ENCODE measurements at regions not wholly inside any gene's neighbourhood (a gene's known extent, or its start where the extent isn't known, plus 50 kb on each side); places are given as distances from the start of the nearest gene placed in this dataset.
"Not testable (repeated sequence)": the region's sequence is repeated elsewhere in the genome, so short reads cannot be mapped to it uniquely, and the experiment has no call there.

DNA sequence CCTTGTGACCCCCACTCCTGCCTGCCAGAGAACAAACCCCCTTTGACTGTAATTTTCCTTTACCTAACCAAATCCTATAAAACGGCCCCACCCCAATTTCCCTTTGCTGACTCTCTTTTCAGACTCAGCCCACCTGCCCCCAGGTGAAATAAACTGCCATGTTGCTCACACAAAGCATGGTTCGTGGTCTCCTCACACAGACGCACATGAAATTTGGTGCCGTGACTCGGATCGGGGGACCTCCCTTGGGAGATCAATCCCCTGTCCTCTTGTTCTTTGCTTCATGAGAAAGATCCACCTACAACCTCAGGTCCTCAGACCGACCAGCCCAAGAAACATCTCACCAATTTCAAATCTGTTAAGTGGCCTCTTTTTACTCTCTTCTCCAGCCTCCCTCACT is 179.0 kb downstream of the RASEF start:
- not testable (repeated sequence) for H3K4me1 ChIP-seq (ENCODE audit: control insufficient read depth, insufficient read depth, low read length); H3K27me3 ChIP-seq (ENCODE audit: control insufficient read depth, insufficient read depth, low read length); H3K36me3 ChIP-seq (ENCODE audit: control insufficient read depth, insufficient read depth, low read length); H3K9ac ChIP-seq (ENCODE audit: low read length); H3K4me3 ChIP-seq (ENCODE audit: low read length); H3K27ac ChIP-seq (ENCODE audit: low read depth, low read length)

DNA sequence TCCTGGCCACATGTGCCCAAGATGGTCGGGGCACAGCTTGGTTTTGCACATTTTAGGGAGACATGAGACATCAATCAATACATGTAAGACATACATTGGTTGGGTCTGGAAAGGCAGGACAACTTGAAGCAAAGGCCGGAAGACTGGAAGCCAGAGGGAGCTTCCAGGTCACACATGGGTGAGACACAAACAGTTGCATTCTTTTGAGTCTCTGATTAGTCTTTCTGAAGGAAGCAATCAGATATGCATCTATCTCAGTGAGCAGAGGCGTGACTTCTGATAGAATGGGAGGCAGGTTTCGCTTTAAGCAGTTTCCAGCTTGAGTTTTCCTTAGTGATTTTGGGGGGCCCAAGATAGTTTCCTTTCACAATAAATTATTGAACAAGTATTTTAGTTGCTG is 172.5 kb downstream of the RASEF start:
- Histone ChIP-seq H3K27me3 (ENCODE audit: control insufficient read depth, insufficient read depth, low read length) (no peaks in the 10 kb centered on the region), H3K36me3 (ENCODE audit: control insufficient read depth, insufficient read depth, low read length) (no peaks in the 10 kb centered on the region), H3K4me1 (ENCODE audit: control insufficient read depth, insufficient read depth, low read length) (no peaks in the 10 kb centered on the region), H3K4me3 (ENCODE audit: low read length) (no peak overlapping the region), H3K9ac (ENCODE audit: low read length) (no peak overlapping the region), H3K27ac (ENCODE audit: low read depth, low read length) (no peak overlapping the region)

DNA sequence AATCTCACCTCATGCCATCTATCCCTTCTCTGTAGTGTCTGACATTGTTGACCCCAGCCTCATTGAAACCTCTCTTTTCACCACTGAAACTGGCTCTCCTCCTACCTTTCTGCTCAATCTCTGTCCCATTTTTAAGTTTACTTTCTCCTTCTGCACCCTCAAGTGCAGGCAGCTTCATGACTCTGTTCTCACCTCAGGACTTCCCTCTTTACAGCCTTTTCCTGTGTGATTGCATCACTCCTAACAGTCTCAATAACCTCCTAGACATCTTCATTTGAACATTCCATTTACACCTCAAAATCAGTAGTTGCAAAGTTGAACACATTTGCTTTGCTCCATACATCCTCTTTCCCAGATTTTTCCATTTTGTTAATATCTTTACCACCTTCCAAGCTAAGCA is 172.1 kb downstream of the RASEF start:
- Histone ChIP-seq H3K27ac (ENCODE audit: low read depth, low read length) (no peak overlapping the region), H3K27me3 (ENCODE audit: control insufficient read depth, insufficient read depth, low read length) (no peaks in the 10 kb centered on the region), H3K4me3 (ENCODE audit: low read length) (no peak overlapping the region), H3K9ac (ENCODE audit: low read length) (no peak overlapping the region), H3K4me1 (ENCODE audit: control insufficient read depth, insufficient read depth, low read length) (no peaks in the 10 kb centered on the region), H3K36me3 (ENCODE audit: control insufficient read depth, insufficient read depth, low read length) (no peaks in the 10 kb centered on the region)

DNA sequence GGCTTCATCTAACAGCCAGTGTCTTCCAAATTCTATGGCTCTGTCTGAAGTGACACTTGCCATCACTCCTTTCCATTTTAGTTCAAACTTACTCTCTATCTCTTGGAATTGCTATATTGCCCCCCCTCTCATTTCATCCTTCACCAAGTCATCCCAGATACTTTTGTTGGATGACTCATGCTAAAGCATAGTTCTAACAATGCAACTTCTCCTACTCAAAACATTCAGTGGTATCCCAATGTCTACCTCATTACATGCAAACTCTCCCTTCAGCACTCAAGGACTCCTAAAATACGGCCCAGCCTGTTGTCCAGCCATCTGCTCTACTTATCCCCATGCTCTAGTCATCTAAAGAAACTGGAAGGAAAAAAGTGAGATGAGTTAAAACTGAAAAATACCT is 171.6 kb downstream of the RASEF start:
- H3K4me1 ChIP-seq (ENCODE audit: control insufficient read depth, insufficient read depth, low read length): no peaks in the 10 kb centered on the region
- no peak overlapping the region for H3K9ac ChIP-seq (ENCODE audit: low read length)
- no peak overlapping the region for H3K27ac ChIP-seq (ENCODE audit: low read depth, low read length)
- H3K27me3 ChIP-seq (ENCODE audit: control insufficient read depth, insufficient read depth, low read length): no peaks in the 10 kb centered on the region
- no peaks in the 10 kb centered on the region for H3K36me3 ChIP-seq (ENCODE audit: control insufficient read depth, insufficient read depth, low read length)
- H3K4me3 ChIP-seq (ENCODE audit: low read length): no peak overlapping the region

DNA sequence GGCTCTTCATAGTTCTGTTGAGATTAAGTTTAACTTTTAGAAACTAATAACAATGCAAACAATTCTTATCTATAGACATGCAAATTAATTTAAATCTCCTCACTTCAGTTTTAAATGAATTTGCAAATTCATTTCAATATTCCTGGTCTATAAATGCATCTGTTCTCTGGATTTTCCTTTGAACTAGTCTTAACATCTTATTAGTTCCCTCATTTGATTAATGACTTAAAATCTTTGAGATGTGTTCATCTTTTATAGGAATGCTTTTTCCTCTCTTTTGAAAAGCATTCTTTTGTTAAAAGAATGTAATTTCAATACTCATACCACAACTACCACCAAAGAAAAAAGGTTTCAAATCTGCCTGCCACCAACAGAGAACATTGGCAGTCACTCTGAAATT is 169.4 kb downstream of the RASEF start:
- no peak overlapping the region for H3K27ac ChIP-seq (ENCODE audit: low read depth, low read length)
- no peak overlapping the region for H3K9ac ChIP-seq (ENCODE audit: low read length)

DNA sequence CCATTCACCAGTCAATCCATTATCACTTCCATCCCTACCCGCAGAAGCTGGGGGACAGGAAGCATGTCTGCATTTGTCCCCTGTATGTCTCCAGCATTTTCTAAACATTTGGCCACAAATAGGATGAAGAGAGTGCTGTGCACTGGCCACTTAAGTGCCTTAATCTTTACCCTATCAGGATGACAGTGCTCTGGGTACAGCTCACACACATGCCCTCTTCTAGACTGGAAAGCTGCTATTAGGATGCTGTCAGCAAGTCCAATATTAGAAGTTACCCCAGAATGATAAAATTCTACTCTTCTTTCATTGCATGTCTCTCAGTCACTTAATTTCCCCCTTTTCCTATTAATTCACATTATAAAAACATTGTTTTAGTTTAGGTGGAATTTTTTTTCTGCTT is 168.4 kb downstream of the RASEF start:
- Histone ChIP-seq H3K4me1 (ENCODE audit: control insufficient read depth, insufficient read depth, low read length) (no peaks in the 10 kb centered on the region), H3K36me3 (ENCODE audit: control insufficient read depth, insufficient read depth, low read length) (no peaks in the 10 kb centered on the region), H3K4me3 (ENCODE audit: low read length) (no peak overlapping the region), H3K27ac (ENCODE audit: low read depth, low read length) (no peak overlapping the region), H3K27me3 (ENCODE audit: control insufficient read depth, insufficient read depth, low read length) (no peaks in the 10 kb centered on the region), H3K9ac (ENCODE audit: low read length) (no peak overlapping the region)

More for the DNA sequence above, 169.4 kb downstream of the RASEF start:
- Histone ChIP-seq H3K36me3 (ENCODE audit: control insufficient read depth, insufficient read depth, low read length) (no peaks in the 10 kb centered on the region), H3K27me3 (ENCODE audit: control insufficient read depth, insufficient read depth, low read length) (no peaks in the 10 kb centered on the region), H3K4me1 (ENCODE audit: control insufficient read depth, insufficient read depth, low read length) (no peaks in the 10 kb centered on the region), H3K4me3 (ENCODE audit: low read length) (no peak overlapping the region)

DNA sequence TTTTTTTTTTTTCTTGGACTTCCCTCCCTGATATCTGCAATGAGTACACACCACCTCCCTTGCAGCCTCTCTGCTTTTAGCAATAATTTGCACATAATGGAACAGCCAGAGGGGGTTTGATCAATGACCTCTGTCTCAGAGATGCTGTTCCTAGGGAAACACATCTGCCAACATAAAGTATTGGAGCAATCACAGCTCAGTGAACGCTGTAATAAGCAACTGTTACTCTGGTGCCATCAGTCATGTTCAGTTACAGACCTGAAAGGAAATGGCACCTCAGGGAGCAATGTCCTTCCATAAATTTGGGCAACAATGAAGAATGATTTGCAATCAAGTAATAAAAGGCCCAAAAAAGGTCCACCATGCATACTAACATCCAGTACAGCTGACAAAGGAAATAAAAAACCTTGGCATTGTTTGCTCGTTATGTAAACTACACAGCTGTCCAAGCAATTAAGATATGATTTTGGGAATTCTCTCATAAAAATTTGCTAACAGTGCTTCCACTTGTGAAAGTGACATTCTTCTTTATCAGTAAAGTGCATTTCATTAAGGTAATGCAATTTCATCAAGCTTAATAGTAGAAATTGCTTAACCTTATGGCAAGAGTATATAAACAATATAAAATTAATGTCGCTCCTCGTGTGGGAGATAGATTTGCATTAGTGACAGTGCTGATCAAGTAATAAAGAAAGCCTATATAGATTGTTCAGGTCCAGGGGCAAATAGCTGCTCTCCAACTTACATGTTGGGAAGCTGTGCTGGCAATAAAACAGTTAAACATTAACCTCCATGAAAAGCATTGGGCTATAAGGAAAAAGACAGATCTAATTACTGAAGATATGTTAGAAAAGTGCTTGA is 167.8 kb downstream of the RASEF start:
- H3K4me3 ChIP-seq (ENCODE audit: low read length): no peak overlapping the region
- no peaks in the 10 kb centered on the region for H3K36me3 ChIP-seq (ENCODE audit: control insufficient read depth, insufficient read depth, low read length)
- H3K9ac ChIP-seq (ENCODE audit: low read length): no peak overlapping the region
- H3K27ac ChIP-seq (ENCODE audit: low read depth, low read length): no peak overlapping the region
- H3K27me3 ChIP-seq (ENCODE audit: control insufficient read depth, insufficient read depth, low read length): no peaks in the 10 kb centered on the region
- H3K4me1 ChIP-seq (ENCODE audit: control insufficient read depth, insufficient read depth, low read length): no peaks in the 10 kb centered on the region

DNA sequence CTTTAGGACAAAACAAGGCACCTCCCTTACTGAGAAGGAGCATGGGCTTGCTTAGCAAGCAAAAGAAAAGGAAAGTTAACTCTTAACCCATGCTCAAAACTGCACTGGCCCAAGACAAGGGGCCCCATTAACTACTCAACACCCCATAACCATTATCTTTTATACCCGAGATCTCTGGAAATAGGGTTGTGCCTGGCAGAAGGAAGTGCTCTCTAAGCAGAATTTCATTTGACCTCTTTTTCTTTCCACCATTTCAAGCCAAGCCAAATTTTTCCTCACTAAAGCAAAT is 167.2 kb downstream of the RASEF start:
- Histone ChIP-seq H3K27ac (ENCODE audit: low read depth, low read length) (no peak overlapping the region), H3K9ac (ENCODE audit: low read length) (no peak overlapping the region), H3K4me1 (ENCODE audit: control insufficient read depth, insufficient read depth, low read length) (no peaks in the 10 kb centered on the region)

DNA sequence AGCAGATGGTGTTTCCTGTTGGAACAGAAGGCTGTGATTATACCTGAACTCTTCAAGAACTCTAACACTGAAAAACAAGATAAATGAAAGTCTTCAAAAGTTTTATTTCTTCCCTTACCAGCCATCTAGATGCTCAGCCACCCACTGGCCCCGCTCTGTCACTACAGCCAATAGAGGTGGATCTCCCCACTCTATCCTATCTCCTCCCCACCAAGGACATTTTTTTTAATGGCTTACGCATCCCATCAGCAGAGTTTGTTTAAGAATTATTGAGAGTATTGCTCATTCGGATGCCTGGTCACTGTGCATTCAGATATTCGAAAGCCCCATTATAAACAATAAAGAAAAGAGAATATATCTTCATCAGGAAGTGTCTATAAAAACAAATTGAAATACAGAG is 159.4 kb downstream of the RASEF start:
- H3K27ac ChIP-seq (ENCODE audit: low read depth, low read length): no peak overlapping the region
- no peaks in the 10 kb centered on the region for H3K27me3 ChIP-seq (ENCODE audit: control insufficient read depth, insufficient read depth, low read length)
- H3K36me3 ChIP-seq (ENCODE audit: control insufficient read depth, insufficient read depth, low read length): no peaks in the 10 kb centered on the region
- H3K4me3 ChIP-seq (ENCODE audit: low read length): no peak overlapping the region
- no peaks in the 10 kb centered on the region for H3K4me1 ChIP-seq (ENCODE audit: control insufficient read depth, insufficient read depth, low read length)
- H3K9ac ChIP-seq (ENCODE audit: low read length): no peak overlapping the region

More for the DNA sequence above, 167.2 kb downstream of the RASEF start:
- Histone ChIP-seq H3K36me3 (ENCODE audit: control insufficient read depth, insufficient read depth, low read length) (no peaks in the 10 kb centered on the region), H3K4me3 (ENCODE audit: low read length) (no peak overlapping the region), H3K27me3 (ENCODE audit: control insufficient read depth, insufficient read depth, low read length) (no peaks in the 10 kb centered on the region)

DNA sequence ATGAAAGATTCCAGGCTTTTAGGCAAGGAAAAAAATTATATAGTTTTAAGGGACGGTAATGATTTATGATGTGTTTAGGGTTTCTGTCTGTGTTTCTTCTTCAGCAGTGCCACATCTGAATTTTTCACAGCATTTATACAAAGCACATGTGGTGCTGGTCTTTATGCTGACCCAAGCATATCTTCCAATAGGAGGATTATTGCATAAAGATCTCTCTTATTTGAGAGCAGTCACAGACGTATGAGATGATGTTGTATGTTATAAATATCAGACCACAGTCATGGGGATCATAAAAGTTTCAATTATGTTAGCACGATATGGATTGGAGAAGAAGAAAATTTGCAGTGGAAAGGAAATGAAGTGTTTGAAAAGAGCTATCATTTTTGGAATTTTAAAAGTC is 150.9 kb downstream of the RASEF start:
- no peaks in the 10 kb centered on the region for H3K4me1 ChIP-seq (ENCODE audit: control insufficient read depth, insufficient read depth, low read length)
- H3K9ac ChIP-seq (ENCODE audit: low read length): no peak overlapping the region
- H3K36me3 ChIP-seq (ENCODE audit: control insufficient read depth, insufficient read depth, low read length): no peaks in the 10 kb centered on the region
- H3K27ac ChIP-seq (ENCODE audit: low read depth, low read length): no peak overlapping the region
- H3K4me3 ChIP-seq (ENCODE audit: low read length): no peak overlapping the region
- no peaks in the 10 kb centered on the region for H3K27me3 ChIP-seq (ENCODE audit: control insufficient read depth, insufficient read depth, low read length)

DNA sequence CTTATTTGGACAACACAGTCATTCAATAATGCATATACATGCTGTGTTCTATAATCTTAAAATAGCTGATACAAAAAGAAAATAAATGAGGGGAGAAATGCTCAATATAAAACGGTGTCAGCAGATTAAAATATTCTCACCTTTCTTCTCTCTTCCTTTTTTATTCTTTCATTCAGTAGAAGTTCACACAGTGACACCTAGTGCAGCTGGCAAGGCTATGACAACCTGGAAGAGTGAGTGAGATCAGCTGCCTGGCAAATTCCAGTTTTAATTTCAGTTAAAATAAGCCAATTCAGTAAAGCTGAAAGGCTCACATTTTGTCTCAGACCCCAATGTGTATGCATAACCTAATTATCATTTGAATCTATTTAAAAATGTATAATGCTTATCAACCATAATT is 150.3 kb downstream of the RASEF start:
- Histone ChIP-seq H3K4me1 (ENCODE audit: control insufficient read depth, insufficient read depth, low read length) (no peaks in the 10 kb centered on the region), H3K27ac (ENCODE audit: low read depth, low read length) (no peak overlapping the region), H3K9ac (ENCODE audit: low read length) (no peak overlapping the region), H3K4me3 (ENCODE audit: low read length) (no peak overlapping the region), H3K36me3 (ENCODE audit: control insufficient read depth, insufficient read depth, low read length) (no peaks in the 10 kb centered on the region), H3K27me3 (ENCODE audit: control insufficient read depth, insufficient read depth, low read length) (no peaks in the 10 kb centered on the region)

DNA sequence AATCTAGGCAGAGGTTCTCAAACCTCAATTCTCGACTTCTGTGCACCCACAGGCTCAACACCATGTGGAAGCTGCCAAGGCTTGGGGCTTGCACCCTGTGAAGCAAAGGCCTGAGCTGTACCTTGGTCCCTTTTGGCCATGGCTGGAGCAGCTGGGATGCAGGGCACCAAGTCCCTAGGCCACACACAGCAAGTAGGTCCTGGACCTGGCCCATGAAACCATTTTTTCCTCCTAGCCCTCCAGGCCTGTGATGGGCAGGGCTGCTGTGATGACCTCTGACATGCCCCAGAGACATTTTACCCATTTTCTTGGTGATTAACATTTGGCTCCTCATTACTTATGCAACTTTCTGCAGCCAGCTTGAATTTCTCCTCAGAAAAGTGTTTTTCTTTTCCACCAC is 146.7 kb downstream of the RASEF start:
- H3K4me1 ChIP-seq (ENCODE audit: control insufficient read depth, insufficient read depth, low read length); H3K4me3 ChIP-seq (ENCODE audit: low read length); H3K27ac ChIP-seq (ENCODE audit: low read depth, low read length); H3K36me3 ChIP-seq (ENCODE audit: control insufficient read depth, insufficient read depth, low read length); H3K27me3 ChIP-seq (ENCODE audit: control insufficient read depth, insufficient read depth, low read length); H3K9ac ChIP-seq (ENCODE audit: low read length): not testable (repeated sequence)

DNA sequence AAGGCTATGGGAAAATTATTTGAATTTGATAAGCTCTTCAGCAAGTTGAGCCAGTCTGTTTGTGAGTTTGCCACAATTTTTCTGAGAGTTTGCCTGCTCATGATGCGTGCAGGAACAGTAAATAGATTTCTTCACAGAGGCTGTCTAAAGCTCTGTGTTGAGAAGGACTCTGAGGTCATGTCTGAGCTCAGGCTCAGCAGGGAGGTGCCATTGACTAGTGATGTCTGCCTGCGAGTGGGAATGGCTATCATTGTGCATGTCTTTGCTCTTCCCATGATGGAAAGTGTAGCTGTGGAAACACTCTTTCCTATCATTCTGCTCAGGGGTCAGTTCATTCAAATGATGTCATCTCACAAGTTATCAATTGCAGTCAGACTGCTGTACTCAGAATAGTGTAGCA is 142.8 kb downstream of the RASEF start:
- Histone ChIP-seq H3K27ac (ENCODE audit: low read depth, low read length) (no peak overlapping the region), H3K9ac (ENCODE audit: low read length) (no peak overlapping the region), H3K27me3 (ENCODE audit: control insufficient read depth, insufficient read depth, low read length) (no peaks in the 10 kb centered on the region), H3K4me1 (ENCODE audit: control insufficient read depth, insufficient read depth, low read length) (no peaks in the 10 kb centered on the region), H3K36me3 (ENCODE audit: control insufficient read depth, insufficient read depth, low read length) (no peaks in the 10 kb centered on the region), H3K4me3 (ENCODE audit: low read length) (no peak overlapping the region)

Data from rectal smooth muscle tissue (tissue), 1 donor.